ENCODE measurements at regions not wholly inside any gene's neighbourhood (a gene's known extent, or its start where the extent isn't known, plus 50 kb on each side); places are given as distances from the start of the nearest gene placed in this dataset.

- H3K36me3 ChIP-seq (ENCODE audit: insufficient read depth, low read length), result no peaks in the 10 kb centered on the region
- no peaks in the 10 kb centered on the region for H3K9me2 ChIP-seq (ENCODE audit: insufficient read depth, low read length)
- H2AFZ ChIP-seq (ENCODE audit: low read depth, low read length), result no peak overlapping the region
- H3F3A ChIP-seq (ENCODE audit: insufficient read depth, low read length, poor library complexity, severe bottlenecking), result no peaks in the 10 kb centered on the region
- no peak overlapping the region for H3K9ac ChIP-seq (ENCODE audit: low read length)
- no peak overlapping the region for H3K4me3 ChIP-seq (ENCODE audit: low read length)
- TF ChIP-seq EZH2 (IDR thresholded peaks at IDR 0.05; ENCODE audit: borderline replicate concordance, insufficient read depth, low read length, poor library complexity, severe bottlenecking) (no peak), CTCF (IDR thresholded peaks at IDR 0.05; ENCODE audit: poor library complexity, severe bottlenecking) (no peak), REST (IDR thresholded peaks at IDR 0.05; ENCODE audit: borderline replicate concordance) (no peak), POLR2AphosphoS5 (IDR thresholded peaks at IDR 0.05) (no peak), RAD21 (conservative IDR thresholded peaks at IDR 0.05) (no peak), MXI1 (conservative IDR thresholded peaks at IDR 0.05; ENCODE audit: poor library complexity, severe bottlenecking) (no peak), SMC3 (conservative IDR thresholded peaks at IDR 0.05; ENCODE audit: poor library complexity) (no peak), EP300 (conservative IDR thresholded peaks at IDR 0.05; ENCODE audit: poor library complexity, severe bottlenecking) (no peak), TAF1 (IDR thresholded peaks at IDR 0.05; ENCODE audit: low read depth) (no peak)
- no peak overlapping the region for H3K4me2 ChIP-seq (ENCODE audit: low read length)
- H3K9me3 ChIP-seq (ENCODE audit: low read length), result no peaks in the 10 kb centered on the region
- no peaks in the 10 kb centered on the region for H3K27me3 ChIP-seq (ENCODE audit: insufficient read depth, low read depth, low read length)
- no peaks in the 10 kb centered on the region for H3K79me2 ChIP-seq (replicated peaks; ENCODE audit: insufficient read depth, low read length)
- H4K20me1 ChIP-seq (ENCODE audit: insufficient read depth), result no peaks in the 10 kb centered on the region
- no peak overlapping the region for H3K27ac ChIP-seq (ENCODE audit: low read length)
These were observed 219.0 kb upstream of the MAN1A1 start for GRCh38 chr6:119568580-119568979.

- H3K4me3 ChIP-seq (ENCODE audit: low read length), result no peak overlapping the region
- H2AFZ ChIP-seq (ENCODE audit: low read depth, low read length), result no peak overlapping the region
These were observed 217.1 kb upstream of the MAN1A1 start for GRCh38 chr6:119566546-119567260.

More at GRCh38 chr6:119566546-119567260, 217.1 kb upstream of the MAN1A1 start:
- Histone ChIP-seq H3K27me3 (ENCODE audit: insufficient read depth, low read depth, low read length) (no peaks in the 10 kb centered on the region), H3K36me3 (ENCODE audit: insufficient read depth, low read length) (no peaks in the 10 kb centered on the region), H3K9me3 (ENCODE audit: low read length) (no peaks in the 10 kb centered on the region), H3K79me2 (replicated peaks; ENCODE audit: insufficient read depth, low read length) (no peaks in the 10 kb centered on the region), H4K20me1 (ENCODE audit: insufficient read depth) (no peaks in the 10 kb centered on the region), H3K4me2 (ENCODE audit: low read length) (no peak overlapping the region), H3K9me2 (ENCODE audit: insufficient read depth, low read length) (no peaks in the 10 kb centered on the region), H3F3A (ENCODE audit: insufficient read depth, low read length, poor library complexity, severe bottlenecking) (no peaks in the 10 kb centered on the region), H3K9ac (ENCODE audit: low read length) (no peak overlapping the region), H3K27ac (ENCODE audit: low read length) (no peak overlapping the region)
- no peak for TF ChIP-seq MXI1 (conservative IDR thresholded peaks at IDR 0.05; ENCODE audit: poor library complexity, severe bottlenecking)
- no peak for TF ChIP-seq EZH2 (IDR thresholded peaks at IDR 0.05; ENCODE audit: borderline replicate concordance, insufficient read depth, low read length, poor library complexity, severe bottlenecking)
- TF ChIP-seq EP300 (conservative IDR thresholded peaks at IDR 0.05; ENCODE audit: poor library complexity, severe bottlenecking), result no peak
- TF ChIP-seq SMC3 (conservative IDR thresholded peaks at IDR 0.05; ENCODE audit: poor library complexity), result no peak
- TF ChIP-seq REST (IDR thresholded peaks at IDR 0.05; ENCODE audit: borderline replicate concordance), result no peak
- no peak for TF ChIP-seq TAF1 (IDR thresholded peaks at IDR 0.05; ENCODE audit: low read depth)
- TF ChIP-seq CTCF (IDR thresholded peaks at IDR 0.05; ENCODE audit: poor library complexity, severe bottlenecking), result no peak

Data from neural cell (in vitro differentiated cells).